Heart left ventricle (tissue), 13 donors: ENCODE measurements at regions not wholly inside any gene's neighbourhood (a gene's known extent, or its start where the extent isn't known, plus 50 kb on each side); places are given as distances from the start of the nearest gene placed in this dataset.

Source experiments
- CTCF ChIP-seq, 12 donors: fragments of 200-600 bp; sonication (generic) in 4 of 12; IDR thresholded peaks; one replicate each; pipeline versions ENCODE4 v1.5.0 to v1.8.0; 2018 to 2022; ENCODE audit warnings: antibody characterized with exemption in 12 of 12, mild to moderate bottlenecking in 5 of 12
- POLR2A ChIP-seq, 2 donors: fragments of 450-650 bp; IDR thresholded peaks; one replicate each; pipeline ENCODE4 v1.6.1; 2017; ENCODE audit warnings: antibody characterized with exemption in 2 of 2, mild to moderate bottlenecking in 2 of 2, moderate library complexity in 2 of 2
- donor health status: ischemic (EF 13 %, LVEDD 7.1; RV severe dilation, severe dysfunction).
- donor health status: DM: no; HTN: yes; CAD: no.
- donor health status: DM: no; HTN: no; CAD: no.
- donor health status: ischemic (EF 25% LVEDD 6.9; RV normal size, moderate dysfunction).
- donor health status: ischemic (EF 25% LVEDD 5.7; RV mildly dilated, moderate dysfunction).
- donor health status: ischemic (EF 35%, LVEDD 5.7; RV mildly dilated, moderate dysfunction).
- donor health status: nonischemic (EF 11% LVEDD 7.7; RV severe dilation, severe dysfunction).
- donor health status: DM: yes; HTN: yes; CAD: no.
- donor health status: PGD.
- donor health status: ischemic (EF 29% LVEDD 5.4; RV normal size, mild dysfunction).
- donor health status: nonischemic (EF 23%, LVEDD 6.1; RV moderate dilation, normal function).

GRCh38 chr14:98415766-98416165, 856.2 kb downstream of the BCL11B start:
- TF ChIP-seq CTCF (IDR thresholded peaks at IDR 0.05) (no peak), POLR2A (IDR thresholded peaks at IDR 0.05) (no peak)
